ENCODE measurements at regions not wholly inside any gene's neighbourhood (a gene's known extent, or its start where the extent isn't known, plus 50 kb on each side); places are given as distances from the start of the nearest gene placed in this dataset.

DNA sequence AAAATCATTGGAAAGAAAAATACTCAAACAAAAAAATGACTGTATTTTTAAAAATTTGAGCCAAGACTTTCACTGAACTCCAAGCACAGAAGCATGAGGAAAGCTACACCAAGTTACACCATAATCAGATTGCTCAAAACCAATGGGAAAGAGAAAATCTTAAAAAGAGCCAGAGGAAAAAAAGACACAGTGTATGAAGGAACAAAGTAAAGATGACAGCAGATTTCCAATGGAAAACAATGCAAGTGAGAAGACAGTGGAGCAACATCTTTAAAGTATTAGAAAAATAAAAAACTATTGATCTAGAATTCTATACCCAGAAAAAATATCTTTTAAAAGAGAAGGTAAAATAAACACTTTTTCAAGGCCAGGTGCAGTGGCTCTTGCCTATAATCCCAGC lies 147.8 kb upstream of the ZBTB40 start:
- ATAC-seq (no peak), DNase-seq (ENCODE audit: low spot score) (no peak), FAIRE-seq (no peak)
- in situ Hi-C loops (cut with HindIII; ENCODE audit: extremely low pct_ligation_motif_present, low pct_unique_long_range_greater_than_20kb), result no loop called here
- TF ChIP-seq, protein P1, sequence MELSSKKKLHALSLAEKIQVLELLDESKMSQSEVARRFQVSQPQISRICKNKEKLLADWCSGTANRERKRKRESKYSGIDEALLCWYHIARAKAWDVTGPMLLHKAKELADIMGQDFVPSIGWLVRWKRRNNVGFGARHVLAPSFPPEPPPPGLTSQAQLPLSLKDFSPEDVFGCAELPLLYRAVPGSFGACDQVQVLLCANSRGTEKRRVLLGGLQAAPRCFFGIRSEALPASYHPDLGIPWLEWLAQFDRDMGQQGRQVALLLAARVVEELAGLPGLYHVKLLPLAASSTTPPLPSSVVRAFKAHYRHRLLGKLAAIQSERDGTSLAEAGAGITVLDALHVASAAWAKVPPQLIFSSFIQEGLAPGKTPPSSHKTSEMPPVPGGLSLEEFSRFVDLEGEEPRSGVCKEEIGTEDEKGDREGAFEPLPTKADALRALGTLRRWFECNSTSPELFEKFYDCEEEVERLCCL (CRISPR knock-in tag; IDR thresholded peaks at IDR 0.05; ENCODE audit: borderline replicate concordance), result no peak
- TF ChIP-seq ZNF317 (CRISPR knock-in tag; IDR thresholded peaks at IDR 0.05), result peak; percentile 97
- peaks cover 0 to 5% of the 10 kb centered on the region in 2 experiments; a peak in 1 of 5 replicates for H3K27me3 ChIP-seq (ENCODE audit: control insufficient read depth in 1 of 2, insufficient read depth in 2 of 2, low read length in 2 of 2)
- H3K4me1 ChIP-seq (ENCODE audit: insufficient read depth, low read length), result no peaks in the 10 kb centered on the region
- BruUV-seq (replicated peaks), result no TSS peak
- H3K9me3 ChIP-seq (ENCODE audit: low read length), result no peaks in the 10 kb centered on the region; the same call in 1 of the 2 replicates
- no peaks in the 10 kb centered on the region for H3K36me3 ChIP-seq (replicated peaks in 1 of 2; ENCODE audit: control insufficient read depth in 1 of 2, insufficient read depth in 2 of 2, low read length in 2 of 2)
- H3K27ac ChIP-seq (ENCODE audit: extremely low read length, insufficient read depth, low read length), result no peak overlapping the region
- H3K79me2 ChIP-seq (ENCODE audit: insufficient read depth, low read length), result no peaks in the 10 kb centered on the region
- no peak overlapping the region for H3K9ac ChIP-seq (ENCODE audit: insufficient read depth, low read depth, low read length)
- no peak overlapping the region for H3K4me3 ChIP-seq (replicated peaks in 1 of 3; ENCODE audit: insufficient read depth in 1 of 3, low read depth in 2 of 3, low read length in 3 of 3)
- H2AFZ ChIP-seq (ENCODE audit: low read length), result no peak overlapping the region
- ChIA-PET POLR2A (no interaction called here), CTCF (ENCODE audit: low intra/inter-chr PET ratio, low total read pairs) (no interaction called here)
- intact Hi-C loops (cut with micrococcal nuclease; ENCODE audit: unreplicated experiment), result no loop called here
- H3K4me2 ChIP-seq (ENCODE audit: low read depth, low read length), result no peak overlapping the region
- H4K20me1 ChIP-seq (ENCODE audit: insufficient read depth, low read length), result no peaks in the 10 kb centered on the region

DNA sequence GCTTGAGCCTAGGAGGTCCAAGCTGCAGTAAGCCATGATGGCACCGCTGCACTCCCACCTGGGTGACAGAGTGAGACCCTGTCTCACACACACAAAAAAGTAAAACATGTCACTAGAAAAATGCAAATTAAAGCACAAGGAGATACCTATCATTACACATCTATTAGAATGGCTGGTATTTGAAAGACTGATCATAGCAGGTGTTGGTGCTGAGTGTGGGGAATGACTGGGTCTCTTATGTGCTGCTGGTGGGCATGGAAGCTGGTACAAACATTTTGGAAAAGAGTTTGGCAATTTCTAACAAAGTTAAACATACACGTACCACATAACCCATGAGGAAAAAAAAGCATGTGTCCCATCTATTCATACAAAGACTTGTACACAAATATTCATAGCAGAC lies 142.1 kb upstream of the ZBTB40 start:
- CTCF ChIA-PET (ENCODE audit: low intra/inter-chr PET ratio, low total read pairs), result no interaction called here
- no peak for FAIRE-seq
- POLR2A ChIA-PET, result no interaction called here
- TF ChIP-seq SP4 (CRISPR knock-in tag; IDR thresholded peaks at IDR 0.05) (no peak), ZFP90 (CRISPR knock-in tag; IDR thresholded peaks at IDR 0.05; ENCODE audit: borderline replicate concordance) (no peak), IKZF5 (CRISPR knock-in tag; IDR thresholded peaks at IDR 0.05) (no peak), EED (CRISPR knock-in tag; IDR thresholded peaks at IDR 0.05) (no peak), SIX1 (CRISPR knock-in tag; IDR thresholded peaks at IDR 0.05; ENCODE audit: borderline replicate concordance) (no peak), ZBTB38 (CRISPR knock-in tag; IDR thresholded peaks at IDR 0.05) (no peak), RCOR2 (CRISPR knock-in tag; IDR thresholded peaks at IDR 0.05) (no peak)
- TF ChIP-seq, protein P2, sequence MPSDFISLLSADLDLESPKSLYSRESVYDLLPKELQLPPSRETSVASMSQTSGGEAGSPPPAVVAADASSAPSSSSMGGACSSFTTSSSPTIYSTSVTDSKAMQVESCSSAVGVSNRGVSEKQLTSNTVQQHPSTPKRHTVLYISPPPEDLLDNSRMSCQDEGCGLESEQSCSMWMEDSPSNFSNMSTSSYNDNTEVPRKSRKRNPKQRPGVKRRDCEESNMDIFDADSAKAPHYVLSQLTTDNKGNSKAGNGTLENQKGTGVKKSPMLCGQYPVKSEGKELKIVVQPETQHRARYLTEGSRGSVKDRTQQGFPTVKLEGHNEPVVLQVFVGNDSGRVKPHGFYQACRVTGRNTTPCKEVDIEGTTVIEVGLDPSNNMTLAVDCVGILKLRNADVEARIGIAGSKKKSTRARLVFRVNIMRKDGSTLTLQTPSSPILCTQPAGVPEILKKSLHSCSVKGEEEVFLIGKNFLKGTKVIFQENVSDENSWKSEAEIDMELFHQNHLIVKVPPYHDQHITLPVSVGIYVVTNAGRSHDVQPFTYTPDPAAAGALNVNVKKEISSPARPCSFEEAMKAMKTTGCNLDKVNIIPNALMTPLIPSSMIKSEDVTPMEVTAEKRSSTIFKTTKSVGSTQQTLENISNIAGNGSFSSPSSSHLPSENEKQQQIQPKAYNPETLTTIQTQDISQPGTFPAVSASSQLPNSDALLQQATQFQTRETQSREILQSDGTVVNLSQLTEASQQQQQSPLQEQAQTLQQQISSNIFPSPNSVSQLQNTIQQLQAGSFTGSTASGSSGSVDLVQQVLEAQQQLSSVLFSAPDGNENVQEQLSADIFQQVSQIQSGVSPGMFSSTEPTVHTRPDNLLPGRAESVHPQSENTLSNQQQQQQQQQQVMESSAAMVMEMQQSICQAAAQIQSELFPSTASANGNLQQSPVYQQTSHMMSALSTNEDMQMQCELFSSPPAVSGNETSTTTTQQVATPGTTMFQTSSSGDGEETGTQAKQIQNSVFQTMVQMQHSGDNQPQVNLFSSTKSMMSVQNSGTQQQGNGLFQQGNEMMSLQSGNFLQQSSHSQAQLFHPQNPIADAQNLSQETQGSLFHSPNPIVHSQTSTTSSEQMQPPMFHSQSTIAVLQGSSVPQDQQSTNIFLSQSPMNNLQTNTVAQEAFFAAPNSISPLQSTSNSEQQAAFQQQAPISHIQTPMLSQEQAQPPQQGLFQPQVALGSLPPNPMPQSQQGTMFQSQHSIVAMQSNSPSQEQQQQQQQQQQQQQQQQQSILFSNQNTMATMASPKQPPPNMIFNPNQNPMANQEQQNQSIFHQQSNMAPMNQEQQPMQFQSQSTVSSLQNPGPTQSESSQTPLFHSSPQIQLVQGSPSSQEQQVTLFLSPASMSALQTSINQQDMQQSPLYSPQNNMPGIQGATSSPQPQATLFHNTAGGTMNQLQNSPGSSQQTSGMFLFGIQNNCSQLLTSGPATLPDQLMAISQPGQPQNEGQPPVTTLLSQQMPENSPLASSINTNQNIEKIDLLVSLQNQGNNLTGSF (CRISPR knock-in tag; IDR thresholded peaks at IDR 0.05), result no peak

More for the DNA sequence above, 142.1 kb upstream of the ZBTB40 start:
- H3K79me2 ChIP-seq (ENCODE audit: insufficient read depth, low read length), result no peaks in the 10 kb centered on the region
- H2AFZ ChIP-seq (ENCODE audit: low read length), result no peak overlapping the region
- DNase-seq (ENCODE audit: low spot score) (no peak), ATAC-seq (no peak)
- H3K4me1 ChIP-seq (ENCODE audit: insufficient read depth, low read length), result 0 out of 2 replicates have a peak, but pooled peaks cover 7% of the 10 kb centered on the region
- WGBS (ENCODE audit: low lambda C conversion rate), result 58% methylated on average over 2 of the region's 2 CpGs
- intact Hi-C loops (cut with micrococcal nuclease; ENCODE audit: unreplicated experiment), result no loop called here
- H3K27ac ChIP-seq (ENCODE audit: extremely low read length, insufficient read depth, low read length), result no peak overlapping the region
- no peak overlapping the region for H3K4me3 ChIP-seq (replicated peaks in 1 of 3; ENCODE audit: insufficient read depth in 1 of 3, low read depth in 2 of 3, low read length in 3 of 3)
- no peaks in the 10 kb centered on the region for H3K36me3 ChIP-seq (replicated peaks in 1 of 2; ENCODE audit: control insufficient read depth in 1 of 2, insufficient read depth in 2 of 2, low read length in 2 of 2)
- no peaks in the 10 kb centered on the region for H4K20me1 ChIP-seq (ENCODE audit: insufficient read depth, low read length)
- no peak overlapping the region for H3K9ac ChIP-seq (ENCODE audit: insufficient read depth, low read depth, low read length)
- no peak overlapping the region for H3K4me2 ChIP-seq (ENCODE audit: low read depth, low read length)
- in situ Hi-C loops (cut with HindIII; ENCODE audit: extremely low pct_ligation_motif_present, low pct_unique_long_range_greater_than_20kb), result no loop called here
- no peaks in the 10 kb centered on the region for H3K9me3 ChIP-seq (ENCODE audit: low read length)
- H3K27me3 ChIP-seq (ENCODE audit: control insufficient read depth in 1 of 2, insufficient read depth in 2 of 2, low read length in 2 of 2), result peaks cover 0 to 19% of the 10 kb centered on the region in 2 experiments; a peak in 1 of 5 replicates
- no TSS peak for BruUV-seq (replicated peaks)

All from HepG2 (cell line).